MM.1S (cell line): ENCODE measurements at regions not wholly inside any gene's neighbourhood (a gene's known extent, or its start where the extent isn't known, plus 50 kb on each side); places are given as distances from the start of the nearest gene placed in this dataset.

Experiments used
- DNase-seq: peaks from one replicate; pipeline ENCODE4 v3.0.0-alpha.2; 2015
- H2AFZ ChIP-seq: fragments of 300-600 bp; sonication (generic); 2 replicates; pipeline ENCODE4 v1.6.0; 2016; ENCODE audit warnings: antibody characterized with exemption, low read length
- H3F3A ChIP-seq: fragments of 300-600 bp; sonication (generic); 2 replicates; pipeline ENCODE4 v1.6.1; 2016; ENCODE audit warnings: mild to moderate bottlenecking, antibody characterized with exemption, low read length, moderate library complexity, mixed read lengths; ENCODE audit not compliant: insufficient read depth
- H3K27ac ChIP-seq: fragments of 300-600 bp; sonication (generic); 2 replicates; pipeline ENCODE4 v1.5.1; 2016; ENCODE audit warnings: mild to moderate bottlenecking, low read length
- H3K27me3 ChIP-seq: fragments of 300-600 bp; sonication (generic); replicated peaks from 2 replicates; pipeline ENCODE4 v1.6.0; 2016; ENCODE audit warnings: low read length; ENCODE audit not compliant: insufficient read depth
- H3K36me3 ChIP-seq: fragments of 300-600 bp; sonication (generic); replicated peaks from 2 replicates; pipeline ENCODE4 v1.6.1; 2016; ENCODE audit warnings: mild to moderate bottlenecking, low read length, mixed read lengths; ENCODE audit not compliant: insufficient read depth
- H3K4me1 ChIP-seq: fragments of 300-600 bp; sonication (generic); 2 replicates; pipeline ENCODE4 v1.6.1; 2016; ENCODE audit warnings: low read length, mixed read lengths
- H3K4me2 ChIP-seq: fragments of 300-600 bp; sonication (generic); 2 replicates; pipeline ENCODE4 v1.6.0; 2016; ENCODE audit warnings: low read depth, low read length
- H3K4me3 ChIP-seq: fragments of 300-600 bp; sonication (generic); 2 replicates; pipeline ENCODE4 v1.5.1; 2016; ENCODE audit warnings: low read length, mixed read lengths
- H3K79me2 ChIP-seq: fragments of 300-600 bp; sonication (generic); 2 replicates; pipeline ENCODE4 v1.6.1; 2016; ENCODE audit warnings: mixed run types, low read length, mixed read lengths
- H3K9ac ChIP-seq: fragments of 300-600 bp; sonication (generic); 2 replicates; pipeline ENCODE4 v1.6.1; 2016; ENCODE audit warnings: low read length, mixed read lengths
- H3K9me2 ChIP-seq: fragments of 300-600 bp; sonication (generic); replicated peaks from 2 replicates; pipeline ENCODE4 v1.6.1; 2016; ENCODE audit warnings: mild to moderate bottlenecking, low read length, mixed read lengths; ENCODE audit not compliant: insufficient read depth
- H3K9me3 ChIP-seq: fragments of 300-600 bp; sonication (generic); replicated peaks from 2 replicates; pipeline ENCODE4 v1.6.1; 2016; ENCODE audit warnings: mild to moderate bottlenecking, low read length, mixed read lengths; ENCODE audit not compliant: insufficient read depth
- H4K20me1 ChIP-seq: fragments of 300-600 bp; sonication (generic); 2 replicates; pipeline ENCODE4 v1.6.1; 2016; ENCODE audit warnings: mild to moderate bottlenecking, low read length, moderate library complexity, mixed read lengths; ENCODE audit not compliant: insufficient read depth
- EZH2 ChIP-seq: fragments of 300-600 bp; sonication (generic); optimal IDR thresholded peaks from 2 replicates; pipeline ENCODE3; 2017; ENCODE audit warnings: low read depth, mild to moderate bottlenecking, antibody characterized with exemption, low read length, mixed read lengths
- EZH2phosphoT487 ChIP-seq: fragments of 300-600 bp; sonication (generic); IDR thresholded peaks from 2 replicates; pipeline ENCODE4 v1.6.1; 2018; ENCODE audit warnings: antibody characterized with exemption, low read length
- TF ChIP-seq, protein P1 (sequence below): fragments of 300-600 bp; sonication (generic); IDR thresholded peaks from 2 replicates; pipeline ENCODE4 v1.5.1; 2016; ENCODE audit warnings: antibody characterized with exemption, low read length, mixed read lengths

DNA sequence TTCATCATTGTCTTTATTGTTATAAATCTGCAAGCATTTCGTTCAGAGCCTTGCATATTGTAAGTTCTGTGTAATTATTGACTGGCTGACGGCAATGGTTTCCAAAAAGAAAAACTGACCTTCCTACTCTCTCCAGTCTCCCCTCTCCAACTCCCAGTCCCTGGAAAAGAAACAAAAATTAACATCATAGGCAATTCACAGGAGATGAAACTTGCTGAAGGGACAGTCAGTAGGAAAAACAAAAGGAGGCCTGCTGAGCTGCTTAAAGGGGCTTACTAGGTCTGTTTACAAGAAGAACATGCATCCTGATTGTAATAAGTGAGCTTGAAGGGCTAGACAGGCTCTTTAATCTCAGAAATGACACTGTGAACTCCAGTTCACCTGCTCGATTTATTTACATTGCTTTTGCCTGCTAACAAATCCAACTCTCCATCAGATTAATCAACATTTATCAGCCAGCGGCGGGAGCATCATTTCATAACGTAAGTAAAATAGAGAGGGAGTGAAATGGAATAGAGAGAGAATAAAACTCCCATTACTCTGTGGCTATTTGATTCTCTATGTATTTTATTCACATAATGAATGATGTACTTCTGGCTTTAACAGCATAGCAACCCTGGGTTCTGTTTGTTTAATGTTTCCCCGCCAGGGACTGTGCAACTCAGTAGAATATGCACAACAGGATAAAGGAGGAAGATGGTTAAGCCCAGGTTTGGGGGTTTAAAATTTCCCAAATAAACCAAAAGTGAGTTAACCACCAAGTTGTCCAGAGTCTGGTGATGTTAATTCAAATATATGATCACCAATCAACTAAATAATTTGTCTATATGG, 256.7 kb upstream of the SETBP1 start:
- Histone ChIP-seq H3K9me2 (no peaks in the 10 kb centered on the region), H3F3A (no peaks in the 10 kb centered on the region), H3K9me3 (no peaks in the 10 kb centered on the region), H3K79me2 (no peaks in the 10 kb centered on the region), H2AFZ (no peak overlapping the region), H3K4me2 (no peak overlapping the region), H3K9ac (no peak overlapping the region), H3K4me3 (no peak overlapping the region), H4K20me1 (no peaks in the 10 kb centered on the region), H3K36me3 (no peaks in the 10 kb centered on the region), H3K27ac (no peak overlapping the region), H3K27me3 (no peaks in the 10 kb centered on the region), H3K4me1 (no peaks in the 10 kb centered on the region)
- DNase-seq = no peak
- TF ChIP-seq, protein P1, sequence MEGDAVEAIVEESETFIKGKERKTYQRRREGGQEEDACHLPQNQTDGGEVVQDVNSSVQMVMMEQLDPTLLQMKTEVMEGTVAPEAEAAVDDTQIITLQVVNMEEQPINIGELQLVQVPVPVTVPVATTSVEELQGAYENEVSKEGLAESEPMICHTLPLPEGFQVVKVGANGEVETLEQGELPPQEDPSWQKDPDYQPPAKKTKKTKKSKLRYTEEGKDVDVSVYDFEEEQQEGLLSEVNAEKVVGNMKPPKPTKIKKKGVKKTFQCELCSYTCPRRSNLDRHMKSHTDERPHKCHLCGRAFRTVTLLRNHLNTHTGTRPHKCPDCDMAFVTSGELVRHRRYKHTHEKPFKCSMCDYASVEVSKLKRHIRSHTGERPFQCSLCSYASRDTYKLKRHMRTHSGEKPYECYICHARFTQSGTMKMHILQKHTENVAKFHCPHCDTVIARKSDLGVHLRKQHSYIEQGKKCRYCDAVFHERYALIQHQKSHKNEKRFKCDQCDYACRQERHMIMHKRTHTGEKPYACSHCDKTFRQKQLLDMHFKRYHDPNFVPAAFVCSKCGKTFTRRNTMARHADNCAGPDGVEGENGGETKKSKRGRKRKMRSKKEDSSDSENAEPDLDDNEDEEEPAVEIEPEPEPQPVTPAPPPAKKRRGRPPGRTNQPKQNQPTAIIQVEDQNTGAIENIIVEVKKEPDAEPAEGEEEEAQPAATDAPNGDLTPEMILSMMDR = no peak
- TF ChIP-seq EZH2phosphoT487 = no peak
- TF ChIP-seq EZH2 = no peak

DNA sequence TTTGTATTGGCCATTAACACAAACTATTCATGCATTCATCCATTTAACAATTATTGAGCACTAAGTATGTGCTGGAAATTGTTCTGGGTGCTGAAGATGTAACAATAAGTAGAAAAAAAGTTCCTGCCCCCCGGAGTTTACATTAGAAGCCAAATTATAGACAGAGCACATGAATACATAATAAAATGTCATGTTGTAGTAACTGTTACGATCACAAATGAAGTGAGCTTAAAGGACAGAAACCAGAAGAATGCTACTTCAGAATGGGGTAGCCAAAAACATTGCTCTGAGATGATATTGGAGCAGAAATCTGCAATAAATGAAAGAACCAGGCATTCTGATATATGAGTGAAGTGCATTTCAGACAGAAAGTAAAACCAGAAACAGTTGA, 256.0 kb upstream of the SETBP1 start:
- H3K27me3 ChIP-seq = no peaks in the 10 kb centered on the region
- no peak overlapping the region for H3K4me2 ChIP-seq
- H3K9me2 ChIP-seq = no peaks in the 10 kb centered on the region
- H3F3A ChIP-seq = no peaks in the 10 kb centered on the region
- no peak for DNase-seq
- H3K9ac ChIP-seq = no peak overlapping the region
- H4K20me1 ChIP-seq = no peaks in the 10 kb centered on the region
- H3K79me2 ChIP-seq = no peaks in the 10 kb centered on the region
- no peak overlapping the region for H3K27ac ChIP-seq
- H3K9me3 ChIP-seq = no peaks in the 10 kb centered on the region
- TF ChIP-seq EZH2phosphoT487 = no peak
- TF ChIP-seq, protein P1 = no peak
- TF ChIP-seq EZH2 = no peak
- H2AFZ ChIP-seq = no peak overlapping the region
- H3K4me1 ChIP-seq = no peaks in the 10 kb centered on the region
- no peaks in the 10 kb centered on the region for H3K36me3 ChIP-seq
- H3K4me3 ChIP-seq = no peak overlapping the region

DNA sequence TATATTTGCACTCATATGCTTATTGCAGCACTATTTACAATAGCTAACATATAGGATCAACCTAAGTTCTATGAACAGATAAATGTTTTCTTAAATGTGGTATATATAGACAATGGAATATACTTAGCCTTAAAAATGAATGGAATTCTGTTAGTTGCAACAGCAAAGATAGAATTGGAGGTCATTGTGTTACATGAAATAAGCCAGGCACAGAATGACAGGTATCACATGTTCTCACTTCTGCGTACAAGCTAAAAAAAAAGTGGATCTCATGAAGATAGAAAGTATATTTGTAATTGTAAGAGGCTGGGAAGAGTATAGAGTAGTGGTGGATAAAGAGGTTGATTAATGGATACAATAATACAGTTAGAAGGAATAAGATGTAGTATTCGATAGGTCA, 255.5 kb upstream of the SETBP1 start:
- Histone ChIP-seq H3K4me3 (no peak overlapping the region), H3K9ac (no peak overlapping the region), H3K9me2 (no peaks in the 10 kb centered on the region), H3K27ac (no peak overlapping the region), H3K27me3 (no peaks in the 10 kb centered on the region), H3F3A (no peaks in the 10 kb centered on the region), H3K9me3 (no peaks in the 10 kb centered on the region), H3K4me1 (no peaks in the 10 kb centered on the region), H4K20me1 (no peaks in the 10 kb centered on the region), H3K4me2 (no peak overlapping the region), H3K36me3 (no peaks in the 10 kb centered on the region), H2AFZ (no peak overlapping the region), H3K79me2 (no peaks in the 10 kb centered on the region)
- no peak for DNase-seq
- TF ChIP-seq EZH2phosphoT487 = no peak
- TF ChIP-seq, protein P1 = no peak
- no peak for TF ChIP-seq EZH2
